ENCODE measurements at regions not wholly inside any gene's neighbourhood (a gene's known extent, or its start where the extent isn't known, plus 50 kb on each side); places are given as distances from the start of the nearest gene placed in this dataset.

DNA sequence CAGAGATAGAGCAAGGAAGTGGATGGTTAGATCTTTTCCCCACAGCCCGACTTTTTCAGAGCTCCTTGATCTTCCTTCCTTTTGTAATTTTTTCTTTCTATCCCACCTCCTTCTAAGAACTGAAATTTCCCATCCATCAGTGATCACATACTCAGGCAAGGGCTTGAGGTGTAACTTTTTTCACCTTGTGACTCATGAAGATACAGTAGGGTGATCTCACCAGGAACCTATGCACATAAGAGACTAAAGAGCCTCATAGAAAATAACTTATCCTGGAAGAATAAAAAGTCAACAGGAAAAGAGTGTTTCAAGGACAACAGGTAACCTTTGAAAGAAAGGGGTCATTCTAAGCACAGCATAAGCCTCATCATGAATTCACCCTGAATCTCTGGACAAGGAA is 131.2 kb upstream of the HCCS start:
- no peak for DNase-seq (ENCODE audit: low read depth)
- TF ChIP-seq, protein P1, sequence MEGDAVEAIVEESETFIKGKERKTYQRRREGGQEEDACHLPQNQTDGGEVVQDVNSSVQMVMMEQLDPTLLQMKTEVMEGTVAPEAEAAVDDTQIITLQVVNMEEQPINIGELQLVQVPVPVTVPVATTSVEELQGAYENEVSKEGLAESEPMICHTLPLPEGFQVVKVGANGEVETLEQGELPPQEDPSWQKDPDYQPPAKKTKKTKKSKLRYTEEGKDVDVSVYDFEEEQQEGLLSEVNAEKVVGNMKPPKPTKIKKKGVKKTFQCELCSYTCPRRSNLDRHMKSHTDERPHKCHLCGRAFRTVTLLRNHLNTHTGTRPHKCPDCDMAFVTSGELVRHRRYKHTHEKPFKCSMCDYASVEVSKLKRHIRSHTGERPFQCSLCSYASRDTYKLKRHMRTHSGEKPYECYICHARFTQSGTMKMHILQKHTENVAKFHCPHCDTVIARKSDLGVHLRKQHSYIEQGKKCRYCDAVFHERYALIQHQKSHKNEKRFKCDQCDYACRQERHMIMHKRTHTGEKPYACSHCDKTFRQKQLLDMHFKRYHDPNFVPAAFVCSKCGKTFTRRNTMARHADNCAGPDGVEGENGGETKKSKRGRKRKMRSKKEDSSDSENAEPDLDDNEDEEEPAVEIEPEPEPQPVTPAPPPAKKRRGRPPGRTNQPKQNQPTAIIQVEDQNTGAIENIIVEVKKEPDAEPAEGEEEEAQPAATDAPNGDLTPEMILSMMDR (IDR thresholded peaks at IDR 0.05; ENCODE audit: low read length, missing control alignments) = no peak
- H3K4me3 ChIP-seq (replicated peaks; ENCODE audit: low read depth, low read length) = no peak overlapping the region

DNA sequence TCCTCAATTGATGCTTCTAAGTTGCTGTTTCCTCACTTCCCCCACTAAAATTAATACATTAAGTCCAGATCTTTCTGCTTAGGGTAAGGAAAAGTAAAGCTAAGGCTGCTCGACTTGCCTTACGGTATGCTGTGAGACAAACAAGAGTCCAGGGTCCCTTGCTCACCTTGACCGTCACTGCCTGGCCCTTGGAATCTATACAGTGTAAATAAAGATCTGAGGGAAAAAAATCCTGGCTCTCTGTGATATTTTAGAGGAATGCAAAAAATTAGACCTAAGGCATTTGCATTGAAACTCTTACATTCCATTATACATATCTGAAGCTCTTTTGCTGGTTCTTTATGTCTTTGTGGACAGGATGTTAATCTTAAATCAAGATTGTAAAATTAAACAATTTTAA is 129.6 kb upstream of the HCCS start:
- no peak for DNase-seq (ENCODE audit: low read depth)
- H3K4me3 ChIP-seq (replicated peaks; ENCODE audit: low read depth, low read length) = no peak overlapping the region
- TF ChIP-seq, protein P1 (IDR thresholded peaks at IDR 0.05; ENCODE audit: low read length, missing control alignments) = no peak

DNA sequence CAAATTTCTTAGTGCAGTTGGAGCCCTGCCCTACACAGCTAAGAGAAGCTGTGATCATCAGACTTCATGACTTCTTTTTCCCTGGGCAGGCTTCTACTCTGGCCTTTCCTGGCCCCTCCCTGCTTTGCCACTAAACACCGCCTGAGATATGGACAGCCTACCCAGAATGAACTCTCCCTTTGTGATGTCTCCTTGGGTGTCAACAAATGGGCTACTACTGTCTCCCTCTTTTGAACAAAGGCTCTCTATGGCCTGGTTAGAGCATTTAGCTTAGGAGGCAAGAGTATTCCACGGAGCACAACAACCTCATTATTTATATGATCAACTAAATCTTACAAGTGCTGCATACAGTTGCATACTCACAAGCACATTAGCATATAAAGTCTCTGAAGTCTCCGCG is 127.6 kb upstream of the HCCS start:
- DNase-seq (ENCODE audit: low read depth) = no peak
- H3K4me3 ChIP-seq (replicated peaks; ENCODE audit: low read depth, low read length) = no peak overlapping the region
- TF ChIP-seq, protein P1 (IDR thresholded peaks at IDR 0.05; ENCODE audit: low read length, missing control alignments) = no peak

DNA sequence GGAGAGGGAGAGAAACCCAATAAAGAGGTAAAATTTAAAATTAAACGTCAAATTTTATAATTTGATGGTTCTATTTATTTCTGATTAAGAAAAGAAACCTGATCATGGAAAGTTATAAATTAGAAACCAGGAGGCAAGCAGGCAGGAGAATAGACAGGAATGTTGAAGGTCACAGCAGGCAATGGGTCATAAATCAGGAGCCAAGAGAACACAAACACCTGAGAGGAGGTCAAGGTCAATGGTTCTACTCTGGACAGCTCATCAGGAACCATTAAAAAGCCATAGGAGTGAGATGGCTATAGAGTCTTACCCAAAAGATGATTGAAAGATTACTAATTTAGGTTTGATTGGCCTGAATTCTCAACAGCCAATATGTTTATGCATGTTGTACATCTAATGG is 126.9 kb upstream of the HCCS start:
- no peak overlapping the region for H3K4me3 ChIP-seq (replicated peaks; ENCODE audit: low read depth, low read length)
- TF ChIP-seq, protein P1 (IDR thresholded peaks at IDR 0.05; ENCODE audit: low read length, missing control alignments) = no peak
- DNase-seq (ENCODE audit: low read depth) = no peak

DNA sequence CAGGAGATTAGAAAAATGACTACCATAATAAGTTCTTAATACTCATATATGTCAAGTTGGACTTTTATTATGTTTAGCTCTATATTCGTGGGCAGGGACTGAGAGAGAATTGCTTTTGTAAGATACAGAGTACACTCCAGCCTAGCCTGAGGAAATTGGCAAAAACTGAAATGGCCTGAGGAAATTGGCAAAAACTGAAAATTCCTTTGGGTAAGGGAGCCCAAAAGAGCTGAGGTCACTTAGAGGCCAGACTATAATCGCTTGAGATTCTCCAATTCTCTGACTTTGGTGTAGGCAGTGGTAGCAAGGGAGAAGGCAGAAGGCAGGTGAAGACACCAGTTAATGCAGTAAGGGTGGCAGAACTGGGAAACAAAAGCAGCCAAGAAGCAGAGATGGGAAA is 124.5 kb upstream of the HCCS start:
- no peak overlapping the region for H3K4me3 ChIP-seq (replicated peaks; ENCODE audit: low read depth, low read length)
- DNase-seq (ENCODE audit: low read depth) = no peak

DNA sequence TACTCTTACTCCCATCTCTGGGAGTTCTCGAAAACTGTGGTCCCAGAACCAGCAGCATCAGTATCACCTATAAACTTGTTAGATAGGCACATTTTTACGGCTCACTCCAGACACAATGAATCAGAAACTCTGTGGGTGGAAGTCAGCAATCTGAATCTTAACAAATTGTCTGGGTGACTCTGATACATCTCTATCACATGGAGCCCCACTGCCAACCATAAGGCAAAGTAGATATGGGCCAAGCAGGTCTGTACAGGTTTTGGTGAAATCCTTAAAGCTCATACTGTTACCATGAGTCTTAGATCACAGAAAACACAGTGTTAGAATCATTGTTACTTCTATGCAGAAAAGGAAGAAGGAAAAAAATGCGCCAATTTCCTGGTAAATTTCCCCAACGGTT is 122.5 kb upstream of the HCCS start:
- H3K4me3 ChIP-seq (replicated peaks; ENCODE audit: low read depth, low read length) = no peak overlapping the region
- TF ChIP-seq, protein P1 (IDR thresholded peaks at IDR 0.05; ENCODE audit: low read length, missing control alignments) = no peak
- DNase-seq (ENCODE audit: low read depth) = no peak

More for the DNA sequence above, 124.5 kb upstream of the HCCS start:
- TF ChIP-seq, protein P1 (IDR thresholded peaks at IDR 0.05; ENCODE audit: low read length, missing control alignments) = no peak

DNA sequence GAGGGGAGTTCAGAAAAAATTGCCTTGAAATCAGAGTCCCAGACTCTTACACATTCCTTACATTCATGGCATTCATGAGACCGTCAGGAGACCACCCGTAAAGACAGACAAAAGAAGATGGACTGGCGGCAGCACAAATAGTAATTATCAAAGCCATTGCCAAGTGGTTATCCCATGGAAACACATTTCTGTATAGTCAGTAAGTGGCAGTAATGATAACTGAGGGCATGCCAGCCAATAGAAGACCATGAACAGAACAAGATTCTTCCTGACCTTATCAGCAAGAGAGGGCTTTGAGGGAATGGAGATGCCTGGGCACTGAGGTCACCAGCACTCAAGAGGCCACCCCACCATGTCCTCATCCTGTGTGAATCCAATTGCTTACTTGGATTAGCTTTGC is 121.7 kb upstream of the HCCS start:
- TF ChIP-seq, protein P1 (IDR thresholded peaks at IDR 0.05; ENCODE audit: low read length, missing control alignments) = no peak
- no peak for DNase-seq (ENCODE audit: low read depth)

More for the DNA sequence above, 121.7 kb upstream of the HCCS start:
- no peak overlapping the region for H3K4me3 ChIP-seq (replicated peaks; ENCODE audit: low read depth, low read length)
